Dedifferentiated amniotic fluid mesenchymal stem cell (primary cell): ENCODE measurements at regions not wholly inside any gene's neighbourhood (a gene's known extent, or its start where the extent isn't known, plus 50 kb on each side); places are given as distances from the start of the nearest gene placed in this dataset.

Experiments
- DNase-seq: peaks from one replicate; pipeline ENCODE4 v3.0.0-alpha.2; 2016; ENCODE audit errors: extremely low spot score

- DNase-seq: no peak
Observed at GRCh38 chr13:97135883-97136282, 86.2 kb upstream of the MBNL2 start.

DNA sequence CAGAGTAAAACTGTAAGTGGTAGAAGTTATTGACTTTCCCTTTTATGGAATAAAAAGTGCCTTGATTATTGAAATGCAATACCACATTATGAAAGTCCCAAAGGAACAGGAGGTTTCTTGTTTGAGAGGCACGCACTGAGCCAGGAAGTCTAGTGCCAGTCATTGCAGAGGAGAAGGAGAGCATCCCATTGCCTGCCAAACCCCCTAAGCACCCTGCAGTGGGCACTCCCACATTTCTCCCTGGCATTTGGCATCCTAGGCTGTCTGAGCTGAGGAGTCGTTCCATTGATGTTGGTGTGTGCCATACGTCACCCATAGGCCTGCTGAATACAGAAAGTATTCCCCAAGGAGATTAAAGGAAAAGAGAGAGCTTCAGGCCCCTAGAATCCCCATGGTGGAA is 85.7 kb upstream of the MBNL2 start:
- DNase-seq: no peak

DNA sequence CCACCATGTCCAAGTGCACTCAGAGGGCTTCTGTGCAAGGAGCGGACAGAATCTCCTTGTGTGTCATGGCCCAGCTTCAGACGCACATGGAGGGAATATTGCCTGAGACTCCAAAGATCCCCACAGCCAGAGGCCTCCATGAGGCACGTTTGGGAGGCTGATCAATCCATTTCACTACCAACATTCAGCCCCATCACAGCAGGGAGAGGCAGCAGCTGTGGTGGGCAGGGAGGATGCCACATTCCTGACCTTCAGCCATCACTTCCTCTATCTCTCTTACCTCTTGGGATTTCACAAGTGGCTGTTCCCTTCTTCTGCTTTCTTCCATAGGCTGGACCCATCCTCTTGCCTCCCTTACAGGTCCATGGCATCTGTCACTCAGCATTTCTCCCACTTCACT is 82.4 kb upstream of the MBNL2 start:
- no peak for DNase-seq

DNA sequence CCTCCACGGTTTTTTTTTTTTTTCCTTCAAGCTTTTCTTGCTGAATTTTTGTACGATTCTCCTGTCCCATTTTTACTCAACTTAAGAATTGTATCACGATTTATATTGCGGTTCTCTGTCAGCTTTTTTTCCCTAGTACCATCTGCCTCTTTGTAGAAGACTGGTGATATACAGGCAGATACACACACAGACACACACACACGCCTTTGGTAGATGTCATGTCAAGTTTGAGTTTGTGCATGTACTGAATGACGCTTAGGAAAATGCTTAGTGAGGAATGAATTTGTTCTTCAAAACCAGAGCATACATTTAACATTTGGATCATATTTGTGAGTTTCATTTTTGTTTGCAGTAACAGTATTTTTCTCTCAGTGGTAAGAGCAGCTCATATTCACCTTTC is 82.0 kb upstream of the MBNL2 start:
- DNase-seq: no peak

DNA sequence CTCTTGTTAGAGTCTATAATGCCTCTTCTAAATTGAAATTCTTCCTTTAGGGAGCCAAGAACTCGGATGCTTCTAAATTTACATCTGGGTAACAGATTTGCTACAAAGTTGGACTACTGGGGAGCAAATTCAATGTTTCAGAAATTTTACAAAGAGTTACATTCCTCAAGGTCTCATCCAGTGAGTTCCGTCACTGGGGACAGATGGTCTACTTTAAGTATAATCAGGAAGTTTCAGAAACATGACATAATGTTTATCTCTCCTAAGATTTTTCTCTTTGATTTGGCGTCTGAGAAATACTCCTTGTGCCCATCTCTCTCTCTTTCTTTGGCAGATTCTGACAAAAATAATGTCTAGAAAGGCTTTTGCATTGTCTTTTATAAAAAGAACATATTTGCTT is 81.5 kb upstream of the MBNL2 start:
- no peak for DNase-seq

DNA sequence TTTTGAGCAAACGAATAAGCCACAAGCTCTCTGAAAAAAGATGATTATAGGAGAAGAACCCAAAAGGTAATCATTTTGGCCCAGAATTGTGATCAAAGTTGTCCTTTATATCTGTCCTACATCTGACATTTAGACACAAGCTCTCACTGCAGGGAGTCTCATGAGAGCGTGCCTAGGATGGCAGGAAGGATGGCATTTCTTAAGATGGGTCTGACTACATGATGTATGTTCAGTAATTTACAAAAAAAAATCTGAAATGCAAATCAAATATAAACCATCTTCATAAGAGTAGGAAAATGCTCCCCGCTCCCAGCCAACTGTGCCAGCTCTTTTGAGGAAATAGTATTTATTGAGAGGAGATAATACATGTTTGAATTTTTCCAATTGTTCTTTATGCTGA is 81.0 kb upstream of the MBNL2 start:
- DNase-seq: no peak

DNA sequence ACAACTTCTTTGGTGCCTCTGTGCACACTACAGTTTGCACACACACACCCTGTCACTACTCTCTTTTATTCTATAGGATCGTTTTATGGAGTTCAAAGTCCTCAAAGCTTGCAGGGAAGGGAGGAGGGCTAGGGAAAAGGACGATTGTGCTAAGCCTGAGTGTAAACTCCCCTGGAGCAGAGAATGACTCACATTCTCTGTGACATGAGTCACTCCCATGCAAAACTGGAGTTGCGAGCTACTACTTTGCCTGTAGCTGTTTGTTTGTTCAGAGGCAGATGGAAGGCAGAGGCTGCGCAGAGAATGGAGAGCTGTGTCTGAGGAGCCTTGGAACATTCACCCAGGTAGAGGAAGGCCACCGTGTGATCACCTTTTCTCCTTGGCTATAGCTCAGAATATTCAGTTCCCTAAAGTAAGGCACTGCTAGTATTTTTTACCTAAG is 80.5 kb upstream of the MBNL2 start:
- DNase-seq: peak; percentile 83

DNA sequence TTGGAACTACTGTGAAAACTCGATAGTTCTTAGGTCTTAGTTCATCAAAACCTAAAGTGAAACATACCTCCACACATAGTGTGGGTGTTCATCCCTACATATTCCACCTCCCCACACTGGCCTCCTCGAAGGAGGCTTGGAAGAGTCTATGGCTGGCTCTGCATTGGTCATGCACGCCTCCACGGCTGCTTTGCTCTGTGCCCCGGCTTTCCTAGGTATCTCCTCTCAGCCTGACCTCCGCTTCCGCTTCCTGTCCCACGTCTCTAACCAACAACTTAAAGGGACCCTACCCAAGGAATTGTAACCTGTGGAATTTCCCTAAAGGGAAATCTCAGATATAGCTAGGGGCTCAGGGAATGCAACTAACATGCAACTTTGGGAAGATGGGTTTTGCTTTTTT is 79.7 kb upstream of the MBNL2 start:
- no peak for DNase-seq

GRCh38 chr13:97145057-97145456 is 77.1 kb upstream of the MBNL2 start:
- DNase-seq: no peak

- DNase-seq: no peak
Observed at GRCh38 chr13:97148894-97149293, 73.2 kb upstream of the MBNL2 start.

GRCh38 chr13:97160421-97160820 is 61.7 kb upstream of the MBNL2 start:
- no peak for DNase-seq

DNA sequence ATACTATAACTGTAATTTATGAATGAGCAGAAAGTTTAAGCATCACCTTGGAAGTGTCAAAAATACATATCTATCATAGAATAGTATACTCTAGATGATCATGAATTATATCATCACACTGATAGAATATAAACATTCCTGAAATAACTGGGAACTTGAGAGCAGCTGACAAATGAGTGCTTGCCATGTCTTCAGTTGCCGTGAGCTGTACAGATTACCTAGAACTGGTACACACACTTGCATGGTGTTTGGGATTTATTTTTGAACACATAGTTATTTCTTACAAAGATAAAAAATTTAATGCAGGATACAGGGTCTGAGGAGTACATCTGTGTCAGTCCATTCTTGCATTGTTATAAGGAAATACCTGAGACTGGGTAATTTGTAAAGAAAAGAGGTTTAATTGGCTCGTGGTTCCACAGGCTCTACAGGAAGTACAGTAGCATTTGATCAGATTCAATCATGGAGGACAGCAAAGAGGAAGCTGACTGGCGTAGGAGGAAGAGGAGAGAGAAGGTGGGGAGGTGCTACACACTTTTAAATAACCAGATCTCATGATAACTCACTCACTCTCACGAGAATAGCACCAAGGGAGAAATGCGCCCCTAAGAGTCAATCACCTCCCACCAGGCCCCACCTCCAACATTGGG is 60.4 kb upstream of the MBNL2 start:
- no peak for DNase-seq

GRCh38 chr13:97165502-97166425 is 56.4 kb upstream of the MBNL2 start:
- DNase-seq: no peak

DNA sequence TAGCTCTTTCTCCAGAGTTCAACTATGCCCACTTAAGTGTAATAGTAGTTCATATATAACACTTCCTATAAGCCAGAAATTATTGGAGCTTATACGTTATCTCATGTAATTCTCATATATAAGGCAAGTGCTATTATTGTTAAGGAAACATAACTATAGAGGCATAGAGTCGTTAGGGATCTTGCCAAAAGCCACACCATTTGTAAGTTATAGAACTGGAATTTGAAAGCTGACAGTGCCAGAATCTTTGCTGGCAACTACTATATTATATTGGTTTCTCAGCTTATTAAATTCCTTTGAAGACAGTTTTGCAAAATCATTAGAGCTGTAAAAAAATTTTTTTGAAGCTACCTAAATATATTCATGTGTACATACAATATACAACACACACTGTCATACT is 51.0 kb upstream of the MBNL2 start:
- no peak for DNase-seq
